ENCODE measurements at regions not wholly inside any gene's neighbourhood (a gene's known extent, or its start where the extent isn't known, plus 50 kb on each side); places are given as distances from the start of the nearest gene placed in this dataset.

DNA sequence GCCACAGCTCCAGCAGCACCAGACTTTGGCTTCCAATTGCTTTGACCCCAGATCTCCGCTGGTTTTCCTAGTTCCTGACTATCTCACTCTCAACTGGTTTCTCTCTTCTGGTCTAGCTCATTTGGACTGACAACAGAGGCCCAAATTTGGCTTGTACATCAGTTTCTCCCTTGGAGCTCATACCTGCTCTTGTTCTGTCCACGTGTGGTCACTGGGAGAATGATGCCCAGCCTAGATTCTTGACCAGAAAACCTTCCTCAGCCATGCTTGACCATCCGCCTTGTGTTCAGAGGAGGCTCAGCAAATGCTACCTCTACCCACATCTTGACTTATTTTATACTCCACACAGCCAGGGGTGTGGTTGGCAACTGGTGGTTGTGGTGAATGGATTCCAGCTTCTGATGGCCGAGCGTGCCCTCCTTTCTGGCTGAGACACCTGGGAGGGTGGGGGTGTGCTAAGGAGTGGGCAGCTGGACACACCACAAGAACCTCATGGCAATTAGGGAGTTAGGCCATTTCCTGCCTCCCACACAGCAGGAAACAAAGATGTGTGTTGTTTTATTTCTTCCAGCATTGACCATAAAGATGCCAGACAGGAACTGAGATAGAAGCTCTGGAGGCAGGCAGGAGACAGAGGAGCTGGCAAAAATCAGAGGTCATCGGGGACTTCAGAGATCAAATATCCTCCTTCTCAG is 93.8 kb upstream of the FAM20A start:
- CTCF ChIA-PET = no interaction called here
- Histone ChIP-seq H3K9me3 (replicated peaks; ENCODE audit: control insufficient read depth, insufficient read depth, low read length) (no peaks in the 10 kb centered on the region), H3K4me2 (ENCODE audit: control insufficient read depth, insufficient read depth) (no peak overlapping the region), H3K27me3 (replicated peaks in 1 of 2; ENCODE audit: control insufficient read depth in 2 of 2, insufficient read depth in 2 of 2, low read length in 1 of 2) (no peaks in the 10 kb centered on the region), H3K27ac (ENCODE audit: control insufficient read depth, insufficient read depth) (no peak overlapping the region), H3K4me1 (ENCODE audit: control insufficient read depth, insufficient read depth, low read length) (no peaks in the 10 kb centered on the region), H4K20me1 (ENCODE audit: control insufficient read depth, insufficient read depth) (no peaks in the 10 kb centered on the region), H3K9ac (ENCODE audit: control insufficient read depth, insufficient read depth, low read length) (no peak overlapping the region), H2AFZ (ENCODE audit: control insufficient read depth, low read depth, low read length) (no peak overlapping the region), H3K36me3 (ENCODE audit: control insufficient read depth in 2 of 2, insufficient read depth in 2 of 2, low read length in 1 of 2) (no peaks in the 10 kb centered on the region), H3K4me3 (no peak overlapping the region), H3K79me2 (ENCODE audit: control insufficient read depth, insufficient read depth, low read length) (no peaks in the 10 kb centered on the region)
- POLR2A ChIA-PET = no interaction called here
- in situ Hi-C loops (cut with MboI) = no loop called here
- FAIRE-seq = no peak
- BruUV-seq (replicated peaks) = no TSS peak
- RAD21 ChIA-PET (ENCODE audit: unreplicated experiment) = interaction anchor here (0.5 kb wide), 1 partner anchor 83 kb away, joined by 3 read pairs; no protein-coding TSS in a partner anchor
- intact Hi-C loops (cut with micrococcal nuclease; ENCODE audit: unreplicated experiment) = no loop called here
- no peak for ATAC-seq
- no peak for DNase-seq (ENCODE audit: low read depth, low spot score)
- SMC1A ChIA-PET (ENCODE audit: uncharacterized antibody, unreplicated experiment) = no interaction called here
- WGBS (ENCODE audit: insufficient coverage, insufficient replicate concordance, low lambda C conversion rate, missing lambda C conversion rate) = 19% methylated on average over 6 of the region's 6 CpGs
- TF ChIP-seq, protein P1, sequence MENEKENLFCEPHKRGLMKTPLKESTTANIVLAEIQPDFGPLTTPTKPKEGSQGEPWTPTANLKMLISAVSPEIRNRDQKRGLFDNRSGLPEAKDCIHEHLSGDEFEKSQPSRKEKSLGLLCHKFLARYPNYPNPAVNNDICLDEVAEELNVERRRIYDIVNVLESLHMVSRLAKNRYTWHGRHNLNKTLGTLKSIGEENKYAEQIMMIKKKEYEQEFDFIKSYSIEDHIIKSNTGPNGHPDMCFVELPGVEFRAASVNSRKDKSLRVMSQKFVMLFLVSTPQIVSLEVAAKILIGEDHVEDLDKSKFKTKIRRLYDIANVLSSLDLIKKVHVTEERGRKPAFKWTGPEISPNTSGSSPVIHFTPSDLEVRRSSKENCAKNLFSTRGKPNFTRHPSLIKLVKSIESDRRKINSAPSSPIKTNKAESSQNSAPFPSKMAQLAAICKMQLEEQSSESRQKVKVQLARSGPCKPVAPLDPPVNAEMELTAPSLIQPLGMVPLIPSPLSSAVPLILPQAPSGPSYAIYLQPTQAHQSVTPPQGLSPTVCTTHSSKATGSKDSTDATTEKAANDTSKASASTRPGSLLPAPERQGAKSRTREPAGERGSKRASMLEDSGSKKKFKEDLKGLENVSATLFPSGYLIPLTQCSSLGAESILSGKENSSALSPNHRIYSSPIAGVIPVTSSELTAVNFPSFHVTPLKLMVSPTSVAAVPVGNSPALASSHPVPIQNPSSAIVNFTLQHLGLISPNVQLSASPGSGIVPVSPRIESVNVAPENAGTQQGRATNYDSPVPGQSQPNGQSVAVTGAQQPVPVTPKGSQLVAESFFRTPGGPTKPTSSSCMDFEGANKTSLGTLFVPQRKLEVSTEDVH (IDR thresholded peaks at IDR 0.05; ENCODE audit: low read depth, partially characterized antibody) = no peak
- TF ChIP-seq NFYA (IDR thresholded peaks at IDR 0.05; ENCODE audit: borderline replicate concordance, low read depth, low read length) (no peak), BCL11A (IDR thresholded peaks at IDR 0.05; ENCODE audit: low read depth, low read length) (no peak), SMAD5 (IDR thresholded peaks at IDR 0.05; ENCODE audit: low read depth) (no peak), NR2C2 (IDR thresholded peaks at IDR 0.05; ENCODE audit: borderline replicate concordance, control insufficient read depth, insufficient read length, low read depth) (no peak), CTCF (IDR thresholded peaks at IDR 0.05 in 2 of 3, conservative IDR thresholded peaks at IDR 0.05 in 1 of 3; ENCODE audit: control insufficient read depth in 2 of 3, extremely low read depth in 1 of 3, insufficient read depth in 1 of 3, low read depth in 3 of 3, low read length in 3 of 3) (no peak), MTA3 (IDR thresholded peaks at IDR 0.05; ENCODE audit: borderline replicate concordance, low read length) (no peak), MLLT1 (IDR thresholded peaks at IDR 0.05) (no peak), YBX1 (IDR thresholded peaks at IDR 0.05) (no peak), HDAC2 (IDR thresholded peaks at IDR 0.05) (no peak), IRF5 (IDR thresholded peaks at IDR 0.05; ENCODE audit: borderline replicate concordance) (no peak), SRF (IDR thresholded peaks at IDR 0.05; ENCODE audit: low read depth in 2 of 2, low read length in 2 of 2) (no peak), TCF3 (IDR thresholded peaks at IDR 0.05; ENCODE audit: borderline replicate concordance, insufficient read depth, low read depth, low read length) (no peak), LARP7 (IDR thresholded peaks at IDR 0.05) (no peak), ZNF207 (IDR thresholded peaks at IDR 0.05; ENCODE audit: borderline replicate concordance) (no peak)
- TF ChIP-seq, protein P2, sequence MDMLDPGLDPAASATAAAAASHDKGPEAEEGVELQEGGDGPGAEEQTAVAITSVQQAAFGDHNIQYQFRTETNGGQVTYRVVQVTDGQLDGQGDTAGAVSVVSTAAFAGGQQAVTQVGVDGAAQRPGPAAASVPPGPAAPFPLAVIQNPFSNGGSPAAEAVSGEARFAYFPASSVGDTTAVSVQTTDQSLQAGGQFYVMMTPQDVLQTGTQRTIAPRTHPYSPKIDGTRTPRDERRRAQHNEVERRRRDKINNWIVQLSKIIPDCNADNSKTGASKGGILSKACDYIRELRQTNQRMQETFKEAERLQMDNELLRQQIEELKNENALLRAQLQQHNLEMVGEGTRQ (IDR thresholded peaks at IDR 0.05; ENCODE audit: borderline replicate concordance, low read depth, low read length) = no peak
